ENCODE measurements at regions not wholly inside any gene's neighbourhood (a gene's known extent, or its start where the extent isn't known, plus 50 kb on each side); places are given as distances from the start of the nearest gene placed in this dataset.
A peak's percentile ranks its signal among the peaks of the same experiment; 100 is the strongest.

GRCh38 chr1:224497714-224498573, 63.3 kb upstream of the WDR26 start:
- Histone ChIP-seq H3K27me3 (replicated peaks; ENCODE audit: control insufficient read depth, insufficient read depth, low read length) (no peaks in the 10 kb centered on the region), H3K36me3 (ENCODE audit: control insufficient read depth, insufficient read depth, low read length, severe bottlenecking) (no peaks in the 10 kb centered on the region), H3K9me3 (ENCODE audit: control insufficient read depth, low read length) (no peaks in the 10 kb centered on the region), H3K4me1 (ENCODE audit: control insufficient read depth, insufficient read depth, low read length) (peaks cover 24% of the 10 kb centered on the region), H3K9ac (ENCODE audit: low read length) (peak overlapping the region; percentile 37), H3K4me3 (ENCODE audit: low read length) (peak overlapping the region; percentile 45)
- peak; percentile 60 for DNase-seq (ENCODE audit: low read depth)

GRCh38 chr1:224498574-224499170, 64.1 kb upstream of the WDR26 start:
- Histone ChIP-seq H3K9me3 (ENCODE audit: control insufficient read depth, low read length) (no peaks in the 10 kb centered on the region), H3K4me3 (ENCODE audit: low read length) (peak overlapping the region; percentile 45), H3K9ac (ENCODE audit: low read length) (peak overlapping the region; percentile 37), H3K36me3 (ENCODE audit: control insufficient read depth, insufficient read depth, low read length, severe bottlenecking) (no peaks in the 10 kb centered on the region), H3K4me1 (ENCODE audit: control insufficient read depth, insufficient read depth, low read length) (peaks cover 31% of the 10 kb centered on the region), H3K27me3 (replicated peaks; ENCODE audit: control insufficient read depth, insufficient read depth, low read length) (no peaks in the 10 kb centered on the region)
- peak; percentile 48 for DNase-seq (ENCODE audit: low read depth)

GRCh38 chr1:224499204-224499603, 64.6 kb upstream of the WDR26 start:
- no peak for DNase-seq (ENCODE audit: low read depth)
- H3K9me3 ChIP-seq (ENCODE audit: control insufficient read depth, low read length), result no peaks in the 10 kb centered on the region
- H3K9ac ChIP-seq (ENCODE audit: low read length), result no peak overlapping the region
- H3K27me3 ChIP-seq (replicated peaks; ENCODE audit: control insufficient read depth, insufficient read depth, low read length), result no peaks in the 10 kb centered on the region
- peaks cover 36% of the 10 kb centered on the region for H3K4me1 ChIP-seq (ENCODE audit: control insufficient read depth, insufficient read depth, low read length)
- no peak overlapping the region for H3K4me3 ChIP-seq (ENCODE audit: low read length)
- no peaks in the 10 kb centered on the region for H3K36me3 ChIP-seq (ENCODE audit: control insufficient read depth, insufficient read depth, low read length, severe bottlenecking)

DNA sequence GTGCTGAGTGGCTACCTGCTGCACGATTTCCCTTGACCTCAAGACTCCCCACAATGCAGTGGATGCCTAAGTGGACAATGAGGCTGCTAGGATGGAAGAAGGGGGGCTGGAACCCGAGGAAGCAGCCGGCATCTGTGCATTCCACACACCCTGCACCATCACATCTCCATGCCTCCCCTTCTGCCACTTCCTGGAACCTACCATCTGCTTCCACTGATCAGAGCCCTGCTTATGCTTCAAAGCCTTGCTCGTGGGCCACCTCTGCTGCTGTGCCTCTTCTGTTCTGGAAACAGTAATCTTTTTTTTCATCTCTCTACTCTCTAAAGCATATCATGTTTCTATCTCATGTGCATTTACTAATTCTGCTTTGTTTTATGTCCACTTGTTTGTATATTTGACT, 66.2 kb upstream of the WDR26 start:
- Histone ChIP-seq H3K9ac (ENCODE audit: low read length) (no peak overlapping the region), H3K9me3 (ENCODE audit: control insufficient read depth, low read length) (no peaks in the 10 kb centered on the region), H3K4me1 (ENCODE audit: control insufficient read depth, insufficient read depth, low read length) (peaks cover 47% of the 10 kb centered on the region), H3K4me3 (ENCODE audit: low read length) (no peak overlapping the region), H3K27me3 (replicated peaks; ENCODE audit: control insufficient read depth, insufficient read depth, low read length) (no peaks in the 10 kb centered on the region), H3K36me3 (ENCODE audit: control insufficient read depth, insufficient read depth, low read length, severe bottlenecking) (no peaks in the 10 kb centered on the region)
- no peak for DNase-seq (ENCODE audit: low read depth)

DNA sequence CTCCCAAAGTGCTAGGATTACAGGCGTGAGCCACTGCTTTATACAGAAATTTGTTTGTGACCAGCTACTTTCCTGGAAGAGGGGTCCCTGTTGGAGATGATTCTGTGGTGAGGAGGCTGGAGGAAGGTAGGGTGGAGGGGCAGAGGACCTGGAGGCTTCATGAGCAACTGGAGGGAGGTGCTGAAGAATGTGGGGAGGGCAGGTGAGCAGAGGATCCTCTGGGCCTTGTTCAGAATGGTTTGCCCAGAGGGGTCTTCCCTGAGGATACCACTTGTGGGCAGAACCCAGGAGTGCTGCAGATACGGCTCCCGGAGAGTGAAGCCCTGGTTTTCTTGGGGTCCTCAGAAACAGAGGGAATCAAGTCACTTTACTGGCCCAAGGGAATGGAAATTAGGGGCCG, 67.2 kb upstream of the WDR26 start:
- H3K4me3 ChIP-seq (ENCODE audit: low read length), result no peak overlapping the region
- H3K27me3 ChIP-seq (replicated peaks; ENCODE audit: control insufficient read depth, insufficient read depth, low read length), result no peaks in the 10 kb centered on the region
- no peak overlapping the region for H3K9ac ChIP-seq (ENCODE audit: low read length)
- no peaks in the 10 kb centered on the region for H3K9me3 ChIP-seq (ENCODE audit: control insufficient read depth, low read length)
- H3K4me1 ChIP-seq (ENCODE audit: control insufficient read depth, insufficient read depth, low read length), result peaks cover 57% of the 10 kb centered on the region
- H3K36me3 ChIP-seq (ENCODE audit: control insufficient read depth, insufficient read depth, low read length, severe bottlenecking), result no peaks in the 10 kb centered on the region
- DNase-seq (ENCODE audit: low read depth), result no peak

DNA sequence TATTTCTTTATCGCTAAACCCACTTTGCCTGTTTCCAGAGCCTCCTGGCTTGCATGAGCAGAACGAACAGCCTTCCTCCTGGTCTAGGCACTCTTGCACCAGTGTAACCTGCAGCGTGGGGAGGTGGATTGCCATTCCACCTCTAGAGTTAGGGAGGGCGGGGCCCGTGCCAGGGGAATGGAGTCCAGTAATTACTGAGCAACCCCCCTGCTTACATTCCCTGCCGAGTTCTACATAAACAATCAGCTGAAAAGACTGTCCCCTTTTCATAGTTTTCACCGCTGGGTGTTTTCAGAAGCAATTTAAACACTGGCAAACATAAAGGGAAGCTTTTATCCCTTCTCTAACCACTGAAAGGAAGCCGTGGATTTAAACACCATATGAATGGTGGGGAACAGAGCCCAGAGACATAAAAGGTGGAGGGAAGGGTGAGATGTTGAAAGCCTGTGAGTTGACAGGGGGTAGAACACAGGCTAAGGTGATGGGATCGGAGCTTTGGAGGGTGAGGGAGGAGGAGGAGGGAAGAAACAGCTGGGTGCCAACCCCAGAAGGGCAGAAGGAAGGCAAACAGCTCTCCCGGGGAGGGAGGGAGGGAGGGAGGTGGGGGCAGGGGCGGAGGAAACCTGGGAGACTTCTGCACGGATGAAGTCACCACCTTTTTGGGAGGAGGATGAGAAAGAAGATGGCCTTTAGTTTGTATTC, 68.0 kb upstream of the WDR26 start:
- Histone ChIP-seq H3K9ac (ENCODE audit: low read length) (no peak overlapping the region), H3K36me3 (ENCODE audit: control insufficient read depth, insufficient read depth, low read length, severe bottlenecking) (no peaks in the 10 kb centered on the region), H3K4me1 (ENCODE audit: control insufficient read depth, insufficient read depth, low read length) (peaks cover 58% of the 10 kb centered on the region), H3K9me3 (ENCODE audit: control insufficient read depth, low read length) (no peaks in the 10 kb centered on the region), H3K4me3 (ENCODE audit: low read length) (no peak overlapping the region), H3K27me3 (replicated peaks; ENCODE audit: control insufficient read depth, insufficient read depth, low read length) (no peaks in the 10 kb centered on the region)
- DNase-seq (ENCODE audit: low read depth), result no peak

DNA sequence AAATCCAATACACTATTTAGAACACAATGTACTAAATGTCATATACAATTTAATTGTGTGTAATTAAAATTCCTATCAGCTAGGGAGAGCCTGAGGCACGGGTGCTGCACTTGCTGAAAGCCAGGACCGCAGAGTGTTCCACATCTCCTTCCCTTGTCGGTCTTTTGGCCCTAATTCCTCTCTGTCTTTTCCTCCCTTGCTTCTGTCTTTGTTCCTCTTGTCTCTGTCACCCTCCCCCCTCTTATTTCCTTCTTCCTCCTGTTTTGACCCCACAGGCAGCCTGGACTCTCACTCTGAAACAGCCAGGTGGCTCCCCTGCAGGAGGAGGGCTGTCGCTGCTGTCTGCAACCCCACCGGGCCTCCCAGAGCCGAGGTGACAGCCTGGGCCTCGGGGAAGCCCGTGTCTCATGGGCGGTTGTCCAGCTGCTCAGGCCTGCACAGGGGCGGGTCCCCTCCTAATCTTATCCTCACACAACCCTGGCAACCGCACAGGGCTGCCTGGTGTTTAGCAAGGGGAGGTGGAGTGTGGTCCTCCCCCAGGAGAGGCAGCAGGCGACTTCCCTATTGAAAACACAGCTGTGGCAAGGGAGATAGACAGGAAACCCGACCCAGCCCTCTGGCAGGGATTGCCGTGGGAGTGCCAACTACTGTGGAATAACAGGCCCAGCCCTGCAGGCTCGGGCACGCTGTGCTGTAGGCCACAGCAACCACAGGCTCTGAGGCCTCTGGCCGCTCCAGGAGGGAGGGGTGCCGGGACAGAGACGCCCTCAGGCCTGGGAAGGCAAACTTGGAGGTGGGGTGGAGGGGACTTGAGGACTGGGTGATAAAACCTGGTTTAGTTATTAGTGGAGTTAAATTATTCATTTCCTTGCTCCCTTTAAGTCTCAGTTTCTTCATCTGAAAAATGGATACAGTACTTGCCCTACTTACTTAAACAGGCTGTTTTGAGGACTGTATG, 68.8 kb upstream of the WDR26 start:
- DNase-seq (ENCODE audit: low read depth), result peak; percentile 93
- Histone ChIP-seq H3K9me3 (ENCODE audit: control insufficient read depth, low read length) (no peaks in the 10 kb centered on the region), H3K4me3 (ENCODE audit: low read length) (peak overlapping the region; percentile 39), H3K27me3 (replicated peaks; ENCODE audit: control insufficient read depth, insufficient read depth, low read length) (no peaks in the 10 kb centered on the region), H3K4me1 (ENCODE audit: control insufficient read depth, insufficient read depth, low read length) (peaks cover 58% of the 10 kb centered on the region), H3K36me3 (ENCODE audit: control insufficient read depth, insufficient read depth, low read length, severe bottlenecking) (no peaks in the 10 kb centered on the region), H3K9ac (ENCODE audit: low read length) (peak overlapping the region; percentile 72)

DNA sequence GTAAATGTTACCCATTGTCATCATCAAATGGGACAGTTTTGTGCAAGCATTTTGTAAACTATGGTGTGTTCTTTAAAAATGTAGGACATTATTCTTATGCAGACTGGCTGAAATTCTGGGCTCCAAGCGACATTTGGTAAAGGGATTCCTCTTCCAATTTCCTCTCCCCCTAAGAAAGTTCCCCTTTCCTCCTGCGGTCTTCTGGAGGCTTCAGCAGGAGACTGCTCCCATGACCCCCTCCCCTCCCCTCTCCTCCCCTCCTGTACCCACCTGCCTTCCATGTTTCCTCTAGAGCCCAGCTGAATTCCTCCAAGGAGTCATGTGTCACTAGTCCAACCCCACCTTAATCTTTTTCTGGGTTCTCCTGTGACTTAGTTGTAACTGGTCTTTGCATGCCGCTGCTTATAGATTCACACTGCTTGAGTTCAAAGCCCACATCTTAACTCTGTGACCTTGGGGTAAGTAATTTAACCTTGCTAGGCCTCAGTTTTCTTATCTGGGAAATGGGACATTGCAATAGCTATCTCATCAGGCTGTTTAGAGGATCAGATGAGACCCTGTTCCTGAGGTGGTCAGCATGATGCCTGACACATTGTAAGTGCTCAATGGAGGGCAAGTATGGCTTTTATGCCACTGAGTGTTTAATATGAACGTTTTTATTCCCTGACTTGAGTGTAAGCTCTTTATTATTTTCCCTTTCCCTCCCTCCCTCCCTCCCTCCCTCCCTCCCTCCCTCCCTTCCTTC, 69.9 kb upstream of the WDR26 start:
- peak overlapping the region; percentile 72 for H3K9ac ChIP-seq (ENCODE audit: low read length)
- no peak for DNase-seq (ENCODE audit: low read depth)
- H3K4me3 ChIP-seq (ENCODE audit: low read length), result no peak overlapping the region
- no peaks in the 10 kb centered on the region for H3K9me3 ChIP-seq (ENCODE audit: control insufficient read depth, low read length)
- H3K27me3 ChIP-seq (replicated peaks; ENCODE audit: control insufficient read depth, insufficient read depth, low read length), result no peaks in the 10 kb centered on the region
- H3K4me1 ChIP-seq (ENCODE audit: control insufficient read depth, insufficient read depth, low read length), result peaks cover 51% of the 10 kb centered on the region
- H3K36me3 ChIP-seq (ENCODE audit: control insufficient read depth, insufficient read depth, low read length, severe bottlenecking), result no peaks in the 10 kb centered on the region

GRCh38 chr1:224505454-224506093, 71.0 kb upstream of the WDR26 start:
- Histone ChIP-seq H3K27me3 (replicated peaks; ENCODE audit: control insufficient read depth, insufficient read depth, low read length) (no peaks in the 10 kb centered on the region), H3K4me1 (ENCODE audit: control insufficient read depth, insufficient read depth, low read length) (peaks cover 51% of the 10 kb centered on the region), H3K9me3 (ENCODE audit: control insufficient read depth, low read length) (no peaks in the 10 kb centered on the region), H3K9ac (ENCODE audit: low read length) (peak overlapping the region; percentile 30), H3K4me3 (ENCODE audit: low read length) (peak overlapping the region; percentile 45), H3K36me3 (ENCODE audit: control insufficient read depth, insufficient read depth, low read length, severe bottlenecking) (no peaks in the 10 kb centered on the region)
- DNase-seq (ENCODE audit: low read depth), result peak; percentile 45

Measured in adipocyte (in vitro differentiated cells).